Activated naive CD4-positive, alpha-beta T cell treated with Interleukin-2 at 50 U/mL for 16 hours (primary cell): ENCODE measurements at regions not wholly inside any gene's neighbourhood (a gene's known extent, or its start where the extent isn't known, plus 50 kb on each side); places are given as distances from the start of the nearest gene placed in this dataset.
"Not testable (repeated sequence)": the region's sequence is repeated elsewhere in the genome, so short reads cannot be mapped to it uniquely, and the experiment has no call there.

Experiments
- DNase-seq: peaks from one replicate; pipeline ENCODE4 v3.0.0-alpha.2; 2020

DNA sequence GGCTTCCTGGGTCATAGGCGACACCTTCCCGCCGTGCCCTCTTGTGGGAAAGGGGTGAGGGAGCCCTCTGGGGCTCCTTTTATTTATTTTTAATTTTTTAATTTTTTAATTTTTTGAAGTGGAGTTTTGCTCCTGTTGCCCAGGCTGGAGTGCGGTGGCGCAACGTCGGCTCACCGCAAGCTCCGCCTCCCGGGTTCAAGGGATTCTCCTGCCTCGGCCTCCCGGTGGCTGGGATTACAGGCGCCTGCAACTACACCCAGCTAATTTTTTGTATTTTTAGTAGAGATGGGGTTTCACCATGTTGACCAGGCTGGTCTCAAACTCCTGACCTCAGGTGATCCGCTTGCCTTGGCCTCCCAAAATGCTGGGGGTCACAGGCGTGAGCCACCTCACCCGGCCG lies 49.9 kb upstream of the ELFN1 start:
- not testable (repeated sequence) for DNase-seq

DNA sequence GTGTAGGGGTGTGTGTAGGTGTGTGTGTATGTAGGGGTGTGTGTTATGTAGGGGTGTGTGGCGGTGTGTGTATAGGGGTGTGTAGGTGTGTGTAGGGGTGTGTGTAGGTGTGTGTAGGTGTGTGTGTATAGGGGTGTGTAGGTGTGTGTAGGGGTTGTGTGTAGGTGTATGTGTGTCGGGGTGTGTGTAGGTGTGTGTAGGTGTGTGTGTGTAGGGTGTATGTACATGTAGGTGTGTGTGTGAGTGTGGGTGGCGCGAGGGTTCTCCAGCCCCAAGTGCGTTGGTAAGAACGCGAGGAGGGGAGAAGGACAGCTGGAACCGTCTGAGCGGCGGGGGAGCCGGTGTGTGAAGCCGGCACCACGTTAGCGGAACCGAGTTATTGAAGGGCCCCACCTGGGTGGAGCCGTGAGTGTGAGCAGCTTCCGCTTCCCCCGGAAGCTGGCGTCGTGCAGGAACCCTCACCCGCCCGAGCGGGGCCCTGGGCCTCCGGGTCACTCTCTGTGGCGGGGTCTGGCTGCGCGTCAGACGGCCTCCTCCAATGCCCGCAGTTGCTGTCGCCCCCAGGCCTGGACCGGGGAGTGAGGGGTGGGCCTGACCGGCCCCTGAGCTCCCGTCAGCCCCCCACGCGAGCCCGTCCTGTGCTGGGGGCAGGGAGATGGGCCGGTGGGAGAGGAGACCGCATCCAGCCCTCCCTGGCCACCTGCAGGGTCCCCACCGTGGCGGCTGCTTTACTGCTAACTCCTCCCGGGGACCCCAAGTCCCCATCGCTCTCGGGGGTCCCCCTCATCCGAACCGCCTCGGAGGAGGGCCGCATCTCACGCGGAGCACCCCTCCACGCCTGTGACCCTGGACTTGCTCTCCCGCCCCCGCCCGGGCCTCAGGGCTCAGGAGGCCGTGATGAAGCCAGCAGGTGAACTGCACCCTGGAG lies 49.6 kb upstream of the PSMG3 start:
- peak; percentile 2 for DNase-seq
